Keratinocyte (primary cell): ENCODE measurements at regions not wholly inside any gene's neighbourhood (a gene's known extent, or its start where the extent isn't known, plus 50 kb on each side); places are given as distances from the start of the nearest gene placed in this dataset.

ENCODE experiments used
- EZH2 ChIP-seq: IDR thresholded peaks from one replicate; pipeline ENCODE4 v1.6.1; 2012; ENCODE audit warnings: inconsistent platforms, mild to moderate bottlenecking, low read length, moderate library complexity
- TF ChIP-seq, protein P1 (sequence below), 3 experiments: IDR thresholded peaks in 1 of 3; conservative IDR thresholded peaks in 1 of 3; optimal IDR thresholded peaks in 1 of 3; 2 replicates in 2 of 3; 3 replicates in 1 of 3; pipeline versions ENCODE3 to v1.5.1; 2011; ENCODE audit warnings: low read length in 3 of 3, mild to moderate bottlenecking in 3 of 3, moderate library complexity in 2 of 3, control low read depth in 1 of 3, inconsistent platforms in 1 of 3; ENCODE audit not compliant: insufficient read depth in 2 of 3; ENCODE audit errors: extremely low read depth in 1 of 3

DNA sequence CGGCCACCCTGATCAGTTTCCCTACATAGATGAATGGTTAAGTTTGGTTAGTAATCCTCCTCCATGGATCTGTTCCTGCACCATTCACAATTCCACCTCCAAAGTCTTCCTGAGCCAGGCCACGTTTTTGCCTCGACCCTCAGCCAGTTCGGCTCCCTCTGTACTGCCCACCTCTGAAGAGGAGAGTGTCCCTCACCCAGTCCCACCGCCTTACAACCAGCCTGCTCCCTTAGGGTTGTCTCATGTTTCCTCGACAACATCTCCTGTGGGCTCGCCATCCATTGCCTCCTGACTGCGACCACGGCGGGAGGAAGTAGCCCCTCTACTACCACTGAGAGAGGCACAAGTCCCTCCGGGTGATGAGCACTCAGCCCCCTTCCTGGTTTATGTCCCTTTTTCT is 338.0 kb upstream of the CNTNAP5 start:
- TF ChIP-seq, protein P1, sequence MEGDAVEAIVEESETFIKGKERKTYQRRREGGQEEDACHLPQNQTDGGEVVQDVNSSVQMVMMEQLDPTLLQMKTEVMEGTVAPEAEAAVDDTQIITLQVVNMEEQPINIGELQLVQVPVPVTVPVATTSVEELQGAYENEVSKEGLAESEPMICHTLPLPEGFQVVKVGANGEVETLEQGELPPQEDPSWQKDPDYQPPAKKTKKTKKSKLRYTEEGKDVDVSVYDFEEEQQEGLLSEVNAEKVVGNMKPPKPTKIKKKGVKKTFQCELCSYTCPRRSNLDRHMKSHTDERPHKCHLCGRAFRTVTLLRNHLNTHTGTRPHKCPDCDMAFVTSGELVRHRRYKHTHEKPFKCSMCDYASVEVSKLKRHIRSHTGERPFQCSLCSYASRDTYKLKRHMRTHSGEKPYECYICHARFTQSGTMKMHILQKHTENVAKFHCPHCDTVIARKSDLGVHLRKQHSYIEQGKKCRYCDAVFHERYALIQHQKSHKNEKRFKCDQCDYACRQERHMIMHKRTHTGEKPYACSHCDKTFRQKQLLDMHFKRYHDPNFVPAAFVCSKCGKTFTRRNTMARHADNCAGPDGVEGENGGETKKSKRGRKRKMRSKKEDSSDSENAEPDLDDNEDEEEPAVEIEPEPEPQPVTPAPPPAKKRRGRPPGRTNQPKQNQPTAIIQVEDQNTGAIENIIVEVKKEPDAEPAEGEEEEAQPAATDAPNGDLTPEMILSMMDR (optimal IDR thresholded peaks at IDR 0.05 in 1 of 3, IDR thresholded peaks at IDR 0.05 in 1 of 3, conservative IDR thresholded peaks at IDR 0.05 in 1 of 3; ENCODE audit: extremely low read depth in 1 of 3, insufficient read depth in 2 of 3, low read length in 3 of 3): no peak
- no peak for TF ChIP-seq EZH2
